ENCODE measurements at regions not wholly inside any gene's neighbourhood (a gene's known extent, or its start where the extent isn't known, plus 50 kb on each side); places are given as distances from the start of the nearest gene placed in this dataset.

DNA sequence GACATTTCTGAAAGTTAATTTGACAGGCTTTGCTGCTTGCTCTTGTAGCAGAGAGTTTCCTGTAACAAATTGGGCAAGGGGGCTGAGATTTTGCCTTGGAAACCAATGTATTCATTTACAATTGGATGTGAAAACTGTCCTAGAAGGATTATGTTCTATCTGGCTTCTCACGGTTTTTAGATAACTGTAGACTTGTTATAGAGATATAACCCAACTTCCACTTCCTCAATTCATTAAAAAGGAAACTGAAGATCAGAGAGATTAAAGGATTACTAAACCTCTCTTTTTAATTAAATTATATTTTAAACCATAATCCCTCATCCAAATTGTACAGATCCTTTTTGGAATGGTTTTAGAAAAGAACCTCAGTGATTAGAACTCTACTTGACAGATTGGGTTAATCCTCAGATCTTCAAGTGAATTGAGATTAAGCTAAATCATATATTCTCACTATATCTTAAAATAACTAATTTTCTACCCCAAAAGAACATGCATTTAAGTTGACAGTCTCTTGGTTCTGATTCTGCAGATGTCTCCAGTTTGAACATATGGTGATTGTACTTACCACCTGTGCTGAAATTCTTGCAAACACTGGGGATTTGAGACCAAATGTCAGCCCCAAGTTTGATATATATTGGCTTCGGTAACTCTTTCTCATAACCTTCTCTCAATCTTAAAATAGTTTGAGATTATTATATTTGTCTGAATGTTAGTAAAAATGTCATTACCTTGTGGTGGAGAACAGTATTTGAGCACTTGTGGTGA lies 130.1 kb upstream of the C9orf72 start:
- Histone ChIP-seq H4K20me1 (ENCODE audit: control insufficient read depth, insufficient read depth) (no peaks in the 10 kb centered on the region), H3K79me2 (ENCODE audit: control insufficient read depth, insufficient read depth, low read length) (no peaks in the 10 kb centered on the region), H3K9ac (ENCODE audit: control insufficient read depth, insufficient read depth, low read length) (no peak overlapping the region), H3K9me3 (replicated peaks; ENCODE audit: control insufficient read depth, insufficient read depth, low read length) (no peaks in the 10 kb centered on the region), H2AFZ (ENCODE audit: control insufficient read depth, low read depth, low read length) (no peak overlapping the region), H3K4me1 (ENCODE audit: control insufficient read depth, insufficient read depth, low read length) (no peaks in the 10 kb centered on the region), H3K4me3 (no peak overlapping the region), H3K27me3 (replicated peaks in 1 of 2; ENCODE audit: control insufficient read depth in 2 of 2, insufficient read depth in 2 of 2, low read length in 1 of 2) (no peaks in the 10 kb centered on the region), H3K27ac (ENCODE audit: control insufficient read depth, insufficient read depth) (no peak overlapping the region), H3K4me2 (ENCODE audit: control insufficient read depth, insufficient read depth) (no peak overlapping the region), H3K36me3 (ENCODE audit: control insufficient read depth in 2 of 2, insufficient read depth in 2 of 2, low read length in 1 of 2) (no peaks in the 10 kb centered on the region)
- SMC1A ChIA-PET (ENCODE audit: uncharacterized antibody, unreplicated experiment): interaction anchor here (1.2 kb wide), 1 partner anchor 23 kb away, joined by 3 read pairs; no protein-coding TSS in a partner anchor
- in situ Hi-C loops (cut with MboI): no loop called here
- RAD21 ChIA-PET (ENCODE audit: unreplicated experiment): no interaction called here
- WGBS (ENCODE audit: insufficient coverage, insufficient replicate concordance, low lambda C conversion rate, missing lambda C conversion rate): 28% methylated on average over 2 of the region's 2 CpGs
- CTCF ChIA-PET: interaction anchor here (1.0 kb wide), 1 partner anchor 370 kb away, joined by 3 read pairs; no protein-coding TSS in a partner anchor
- POLR2A ChIA-PET: no interaction called here
- no peak for DNase-seq (ENCODE audit: low read depth, low spot score)
- no peak for ATAC-seq
- intact Hi-C loops (cut with micrococcal nuclease; ENCODE audit: unreplicated experiment): no loop called here
- FAIRE-seq: no peak
- BruUV-seq (replicated peaks): no TSS peak
- no peak for TF ChIP-seq STAT3 (IDR thresholded peaks at IDR 0.05; ENCODE audit: low read depth, low read length)
- TF ChIP-seq RB1 (IDR thresholded peaks at IDR 0.05; ENCODE audit: borderline replicate concordance): no peak
- TF ChIP-seq BRCA1 (IDR thresholded peaks at IDR 0.05; ENCODE audit: low read depth, low read length): no peak
- no peak for TF ChIP-seq POU2F2 (IDR thresholded peaks at IDR 0.05; ENCODE audit: borderline replicate concordance, low read depth, low read length)
- no peak for TF ChIP-seq SIN3A (IDR thresholded peaks at IDR 0.05; ENCODE audit: low read depth, low read length)
- no peak for TF ChIP-seq EZH2 (IDR thresholded peaks at IDR 0.05; ENCODE audit: borderline replicate concordance, control insufficient read depth, low read depth, low read length)
- no peak for TF ChIP-seq KLF5 (IDR thresholded peaks at IDR 0.05; ENCODE audit: partially characterized antibody)
- TF ChIP-seq, protein P1, sequence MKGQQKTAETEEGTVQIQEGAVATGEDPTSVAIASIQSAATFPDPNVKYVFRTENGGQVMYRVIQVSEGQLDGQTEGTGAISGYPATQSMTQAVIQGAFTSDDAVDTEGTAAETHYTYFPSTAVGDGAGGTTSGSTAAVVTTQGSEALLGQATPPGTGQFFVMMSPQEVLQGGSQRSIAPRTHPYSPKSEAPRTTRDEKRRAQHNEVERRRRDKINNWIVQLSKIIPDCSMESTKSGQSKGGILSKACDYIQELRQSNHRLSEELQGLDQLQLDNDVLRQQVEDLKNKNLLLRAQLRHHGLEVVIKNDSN (IDR thresholded peaks at IDR 0.05; ENCODE audit: borderline replicate concordance, extremely low read length, insufficient read depth, low read depth, low read length): no peak
- no peak for TF ChIP-seq DPF2 (IDR thresholded peaks at IDR 0.05)
- no peak for TF ChIP-seq STAT1 (conservative IDR thresholded peaks at IDR 0.05)
- TF ChIP-seq, protein P2, sequence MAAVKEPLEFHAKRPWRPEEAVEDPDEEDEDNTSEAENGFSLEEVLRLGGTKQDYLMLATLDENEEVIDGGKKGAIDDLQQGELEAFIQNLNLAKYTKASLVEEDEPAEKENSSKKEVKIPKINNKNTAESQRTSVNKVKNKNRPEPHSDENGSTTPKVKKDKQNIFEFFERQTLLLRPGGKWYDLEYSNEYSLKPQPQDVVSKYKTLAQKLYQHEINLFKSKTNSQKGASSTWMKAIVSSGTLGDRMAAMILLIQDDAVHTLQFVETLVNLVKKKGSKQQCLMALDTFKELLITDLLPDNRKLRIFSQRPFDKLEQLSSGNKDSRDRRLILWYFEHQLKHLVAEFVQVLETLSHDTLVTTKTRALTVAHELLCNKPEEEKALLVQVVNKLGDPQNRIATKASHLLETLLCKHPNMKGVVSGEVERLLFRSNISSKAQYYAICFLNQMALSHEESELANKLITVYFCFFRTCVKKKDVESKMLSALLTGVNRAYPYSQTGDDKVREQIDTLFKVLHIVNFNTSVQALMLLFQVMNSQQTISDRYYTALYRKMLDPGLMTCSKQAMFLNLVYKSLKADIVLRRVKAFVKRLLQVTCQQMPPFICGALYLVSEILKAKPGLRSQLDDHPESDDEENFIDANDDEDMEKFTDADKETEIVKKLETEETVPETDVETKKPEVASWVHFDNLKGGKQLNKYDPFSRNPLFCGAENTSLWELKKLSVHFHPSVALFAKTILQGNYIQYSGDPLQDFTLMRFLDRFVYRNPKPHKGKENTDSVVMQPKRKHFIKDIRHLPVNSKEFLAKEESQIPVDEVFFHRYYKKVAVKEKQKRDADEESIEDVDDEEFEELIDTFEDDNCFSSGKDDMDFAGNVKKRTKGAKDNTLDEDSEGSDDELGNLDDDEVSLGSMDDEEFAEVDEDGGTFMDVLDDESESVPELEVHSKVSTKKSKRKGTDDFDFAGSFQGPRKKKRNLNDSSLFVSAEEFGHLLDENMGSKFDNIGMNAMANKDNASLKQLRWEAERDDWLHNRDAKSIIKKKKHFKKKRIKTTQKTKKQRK (IDR thresholded peaks at IDR 0.05; ENCODE audit: low read depth, low read length): no peak
- TF ChIP-seq, protein P3, sequence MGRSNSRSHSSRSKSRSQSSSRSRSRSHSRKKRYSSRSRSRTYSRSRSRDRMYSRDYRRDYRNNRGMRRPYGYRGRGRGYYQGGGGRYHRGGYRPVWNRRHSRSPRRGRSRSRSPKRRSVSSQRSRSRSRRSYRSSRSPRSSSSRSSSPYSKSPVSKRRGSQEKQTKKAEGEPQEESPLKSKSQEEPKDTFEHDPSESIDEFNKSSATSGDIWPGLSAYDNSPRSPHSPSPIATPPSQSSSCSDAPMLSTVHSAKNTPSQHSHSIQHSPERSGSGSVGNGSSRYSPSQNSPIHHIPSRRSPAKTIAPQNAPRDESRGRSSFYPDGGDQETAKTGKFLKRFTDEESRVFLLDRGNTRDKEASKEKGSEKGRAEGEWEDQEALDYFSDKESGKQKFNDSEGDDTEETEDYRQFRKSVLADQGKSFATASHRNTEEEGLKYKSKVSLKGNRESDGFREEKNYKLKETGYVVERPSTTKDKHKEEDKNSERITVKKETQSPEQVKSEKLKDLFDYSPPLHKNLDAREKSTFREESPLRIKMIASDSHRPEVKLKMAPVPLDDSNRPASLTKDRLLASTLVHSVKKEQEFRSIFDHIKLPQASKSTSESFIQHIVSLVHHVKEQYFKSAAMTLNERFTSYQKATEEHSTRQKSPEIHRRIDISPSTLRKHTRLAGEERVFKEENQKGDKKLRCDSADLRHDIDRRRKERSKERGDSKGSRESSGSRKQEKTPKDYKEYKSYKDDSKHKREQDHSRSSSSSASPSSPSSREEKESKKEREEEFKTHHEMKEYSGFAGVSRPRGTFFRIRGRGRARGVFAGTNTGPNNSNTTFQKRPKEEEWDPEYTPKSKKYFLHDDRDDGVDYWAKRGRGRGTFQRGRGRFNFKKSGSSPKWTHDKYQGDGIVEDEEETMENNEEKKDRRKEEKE (IDR thresholded peaks at IDR 0.05): no peak
- TF ChIP-seq, protein P4, sequence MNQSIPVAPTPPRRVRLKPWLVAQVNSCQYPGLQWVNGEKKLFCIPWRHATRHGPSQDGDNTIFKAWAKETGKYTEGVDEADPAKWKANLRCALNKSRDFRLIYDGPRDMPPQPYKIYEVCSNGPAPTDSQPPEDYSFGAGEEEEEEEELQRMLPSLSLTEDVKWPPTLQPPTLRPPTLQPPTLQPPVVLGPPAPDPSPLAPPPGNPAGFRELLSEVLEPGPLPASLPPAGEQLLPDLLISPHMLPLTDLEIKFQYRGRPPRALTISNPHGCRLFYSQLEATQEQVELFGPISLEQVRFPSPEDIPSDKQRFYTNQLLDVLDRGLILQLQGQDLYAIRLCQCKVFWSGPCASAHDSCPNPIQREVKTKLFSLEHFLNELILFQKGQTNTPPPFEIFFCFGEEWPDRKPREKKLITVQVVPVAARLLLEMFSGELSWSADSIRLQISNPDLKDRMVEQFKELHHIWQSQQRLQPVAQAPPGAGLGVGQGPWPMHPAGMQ (IDR thresholded peaks at IDR 0.05; ENCODE audit: borderline replicate concordance): no peak
- TF ChIP-seq, protein P5, sequence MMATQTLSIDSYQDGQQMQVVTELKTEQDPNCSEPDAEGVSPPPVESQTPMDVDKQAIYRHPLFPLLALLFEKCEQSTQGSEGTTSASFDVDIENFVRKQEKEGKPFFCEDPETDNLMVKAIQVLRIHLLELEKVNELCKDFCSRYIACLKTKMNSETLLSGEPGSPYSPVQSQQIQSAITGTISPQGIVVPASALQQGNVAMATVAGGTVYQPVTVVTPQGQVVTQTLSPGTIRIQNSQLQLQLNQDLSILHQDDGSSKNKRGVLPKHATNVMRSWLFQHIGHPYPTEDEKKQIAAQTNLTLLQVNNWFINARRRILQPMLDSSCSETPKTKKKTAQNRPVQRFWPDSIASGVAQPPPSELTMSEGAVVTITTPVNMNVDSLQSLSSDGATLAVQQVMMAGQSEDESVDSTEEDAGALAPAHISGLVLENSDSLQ (IDR thresholded peaks at IDR 0.05): no peak
